ENCODE measurements at regions not wholly inside any gene's neighbourhood (a gene's known extent, or its start where the extent isn't known, plus 50 kb on each side); places are given as distances from the start of the nearest gene placed in this dataset.

DNA sequence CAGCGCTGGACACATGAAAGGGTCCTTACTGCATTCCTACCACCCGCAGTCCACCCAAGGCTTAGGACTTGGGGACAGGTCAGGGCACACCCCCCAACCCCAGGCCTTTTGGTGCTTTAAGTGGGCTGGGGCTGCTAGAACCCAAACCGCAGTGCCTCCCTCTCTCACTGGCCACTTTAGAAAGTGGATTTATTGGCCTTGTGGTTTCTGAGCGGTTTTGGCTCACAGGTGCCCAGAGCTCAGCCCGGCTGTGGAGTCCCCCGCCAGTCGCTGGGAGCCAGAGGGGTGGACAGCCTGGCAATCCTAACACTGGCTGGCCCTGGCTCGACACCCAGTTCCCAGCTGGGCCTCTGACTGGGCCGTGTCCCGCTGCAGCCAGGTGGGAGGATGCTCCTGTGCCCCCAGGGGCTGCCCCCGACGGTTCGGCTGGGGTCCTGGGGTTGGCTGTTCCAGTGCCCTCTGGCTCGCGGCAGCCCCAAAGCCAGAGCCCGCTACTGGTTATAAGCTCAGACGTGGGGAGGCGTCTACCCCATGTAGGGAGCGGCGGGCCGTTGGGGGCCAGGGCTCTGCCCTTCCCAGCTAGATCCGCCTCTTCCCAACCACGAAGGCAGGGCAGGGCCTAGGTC, 65.2 kb upstream of the RNU6ATAC start:
- Histone ChIP-seq H2AFZ (ENCODE audit: control insufficient read depth, low read depth, low read length) (no peak overlapping the region), H3K9me3 (replicated peaks; ENCODE audit: control insufficient read depth, insufficient read depth, low read length) (no peaks in the 10 kb centered on the region), H3K79me2 (ENCODE audit: control insufficient read depth, insufficient read depth, low read length) (no peaks in the 10 kb centered on the region), H3K27me3 (replicated peaks in 1 of 2; ENCODE audit: control insufficient read depth in 2 of 2, insufficient read depth in 2 of 2, low read length in 1 of 2) (0 out of 4 replicates have a peak, but pooled peaks cover 0 to 2% of the 10 kb centered on the region in 2 experiments), H3K4me2 (ENCODE audit: control insufficient read depth, insufficient read depth) (no peak overlapping the region), H3K9ac (ENCODE audit: control insufficient read depth, insufficient read depth, low read length) (no peak overlapping the region), H3K27ac (ENCODE audit: control insufficient read depth, insufficient read depth) (no peak overlapping the region), H4K20me1 (ENCODE audit: control insufficient read depth, insufficient read depth) (no peaks in the 10 kb centered on the region), H3K4me1 (ENCODE audit: control insufficient read depth, insufficient read depth, low read length) (no peaks in the 10 kb centered on the region), H3K36me3 (ENCODE audit: control insufficient read depth in 2 of 2, insufficient read depth in 2 of 2, low read length in 1 of 2) (no peaks in the 10 kb centered on the region), H3K4me3 (no peak overlapping the region)
- SMC1A ChIA-PET (ENCODE audit: uncharacterized antibody, unreplicated experiment): no interaction called here
- RAD21 ChIA-PET (ENCODE audit: unreplicated experiment): no interaction called here
- DNase-seq (ENCODE audit: low read depth, low spot score) (no peak), ATAC-seq (no peak), FAIRE-seq (no peak)
- intact Hi-C loops (cut with micrococcal nuclease; ENCODE audit: unreplicated experiment): no loop called here
- CTCF ChIA-PET: no interaction called here
- BruUV-seq (replicated peaks): no TSS peak
- in situ Hi-C loops (cut with MboI): no loop called here
- 37% methylated on average over 22 of the region's 23 CpGs for WGBS (ENCODE audit: insufficient coverage, insufficient replicate concordance, low lambda C conversion rate, missing lambda C conversion rate)
- POLR2A ChIA-PET: no interaction called here
- TF ChIP-seq FOS (IDR thresholded peaks at IDR 0.05; ENCODE audit: borderline replicate concordance, extremely low read depth, insufficient read length): no peak
- no peak for TF ChIP-seq BRCA1 (IDR thresholded peaks at IDR 0.05; ENCODE audit: low read depth, low read length)
- no peak for TF ChIP-seq SRF (IDR thresholded peaks at IDR 0.05; ENCODE audit: low read depth in 2 of 2, low read length in 2 of 2)
- TF ChIP-seq NFIC (IDR thresholded peaks at IDR 0.05; ENCODE audit: low read depth, low read length): no peak
- TF ChIP-seq YBX1 (IDR thresholded peaks at IDR 0.05): no peak
- no peak for TF ChIP-seq KDM1A (IDR thresholded peaks at IDR 0.05; ENCODE audit: borderline replicate concordance)
- TF ChIP-seq CHD2 (IDR thresholded peaks at IDR 0.05; ENCODE audit: borderline replicate concordance, low read depth, low read length): no peak
- no peak for TF ChIP-seq JUND (IDR thresholded peaks at IDR 0.05; ENCODE audit: low read depth, low read length)
- TF ChIP-seq, protein P1, sequence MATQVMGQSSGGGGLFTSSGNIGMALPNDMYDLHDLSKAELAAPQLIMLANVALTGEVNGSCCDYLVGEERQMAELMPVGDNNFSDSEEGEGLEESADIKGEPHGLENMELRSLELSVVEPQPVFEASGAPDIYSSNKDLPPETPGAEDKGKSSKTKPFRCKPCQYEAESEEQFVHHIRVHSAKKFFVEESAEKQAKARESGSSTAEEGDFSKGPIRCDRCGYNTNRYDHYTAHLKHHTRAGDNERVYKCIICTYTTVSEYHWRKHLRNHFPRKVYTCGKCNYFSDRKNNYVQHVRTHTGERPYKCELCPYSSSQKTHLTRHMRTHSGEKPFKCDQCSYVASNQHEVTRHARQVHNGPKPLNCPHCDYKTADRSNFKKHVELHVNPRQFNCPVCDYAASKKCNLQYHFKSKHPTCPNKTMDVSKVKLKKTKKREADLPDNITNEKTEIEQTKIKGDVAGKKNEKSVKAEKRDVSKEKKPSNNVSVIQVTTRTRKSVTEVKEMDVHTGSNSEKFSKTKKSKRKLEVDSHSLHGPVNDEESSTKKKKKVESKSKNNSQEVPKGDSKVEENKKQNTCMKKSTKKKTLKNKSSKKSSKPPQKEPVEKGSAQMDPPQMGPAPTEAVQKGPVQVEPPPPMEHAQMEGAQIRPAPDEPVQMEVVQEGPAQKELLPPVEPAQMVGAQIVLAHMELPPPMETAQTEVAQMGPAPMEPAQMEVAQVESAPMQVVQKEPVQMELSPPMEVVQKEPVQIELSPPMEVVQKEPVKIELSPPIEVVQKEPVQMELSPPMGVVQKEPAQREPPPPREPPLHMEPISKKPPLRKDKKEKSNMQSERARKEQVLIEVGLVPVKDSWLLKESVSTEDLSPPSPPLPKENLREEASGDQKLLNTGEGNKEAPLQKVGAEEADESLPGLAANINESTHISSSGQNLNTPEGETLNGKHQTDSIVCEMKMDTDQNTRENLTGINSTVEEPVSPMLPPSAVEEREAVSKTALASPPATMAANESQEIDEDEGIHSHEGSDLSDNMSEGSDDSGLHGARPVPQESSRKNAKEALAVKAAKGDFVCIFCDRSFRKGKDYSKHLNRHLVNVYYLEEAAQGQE (IDR thresholded peaks at IDR 0.05; ENCODE audit: low read depth, low read length): no peak
- TF ChIP-seq NR2C2 (IDR thresholded peaks at IDR 0.05; ENCODE audit: borderline replicate concordance, control insufficient read depth, insufficient read length, low read depth): no peak
- TF ChIP-seq RBBP5 (conservative IDR thresholded peaks at IDR 0.05): no peak
- no peak for TF ChIP-seq STAT3 (IDR thresholded peaks at IDR 0.05; ENCODE audit: low read depth, low read length)
- TF ChIP-seq CHD4 (IDR thresholded peaks at IDR 0.05): no peak
- TF ChIP-seq TCF12 (IDR thresholded peaks at IDR 0.05; ENCODE audit: low read depth, low read length): no peak
- TF ChIP-seq, protein P2, sequence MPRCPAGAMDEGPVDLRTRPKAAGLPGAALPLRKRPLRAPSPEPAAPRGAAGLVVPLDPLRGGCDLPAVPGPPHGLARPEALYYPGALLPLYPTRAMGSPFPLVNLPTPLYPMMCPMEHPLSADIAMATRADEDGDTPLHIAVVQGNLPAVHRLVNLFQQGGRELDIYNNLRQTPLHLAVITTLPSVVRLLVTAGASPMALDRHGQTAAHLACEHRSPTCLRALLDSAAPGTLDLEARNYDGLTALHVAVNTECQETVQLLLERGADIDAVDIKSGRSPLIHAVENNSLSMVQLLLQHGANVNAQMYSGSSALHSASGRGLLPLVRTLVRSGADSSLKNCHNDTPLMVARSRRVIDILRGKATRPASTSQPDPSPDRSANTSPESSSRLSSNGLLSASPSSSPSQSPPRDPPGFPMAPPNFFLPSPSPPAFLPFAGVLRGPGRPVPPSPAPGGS (IDR thresholded peaks at IDR 0.05; ENCODE audit: borderline replicate concordance, insufficient read depth, low read depth, low read length, poor library complexity, severe bottlenecking): no peak
- TF ChIP-seq ZNF24 (IDR thresholded peaks at IDR 0.05): no peak
- no peak for TF ChIP-seq BMI1 (IDR thresholded peaks at IDR 0.05; ENCODE audit: borderline replicate concordance)
- no peak for TF ChIP-seq TARDBP (IDR thresholded peaks at IDR 0.05; ENCODE audit: borderline replicate concordance)
- no peak for TF ChIP-seq GABPA (IDR thresholded peaks at IDR 0.05; ENCODE audit: low read depth)
- no peak for TF ChIP-seq CEBPB (IDR thresholded peaks at IDR 0.05; ENCODE audit: borderline replicate concordance in 1 of 2, low read depth in 2 of 2, low read length in 2 of 2)

All from GM12878 (cell line).